PC-3 (cell line): ENCODE measurements at regions not wholly inside any gene's neighbourhood (a gene's known extent, or its start where the extent isn't known, plus 50 kb on each side); places are given as distances from the start of the nearest gene placed in this dataset.

Experiments
- ATAC-seq: fragments of 200-7000 bp; cut with Tn5 transposase; 2 replicates; pipeline ENCODE4 v1.9.1; 2020; ENCODE audit warnings: mild to moderate bottlenecking, moderate library complexity
- BruUV-seq: library from RNA; stranded (reverse); fragments of 400-500 nt; replicated peaks from 2 replicates; lab custom pipeline; 2021; lab: Mats Ljungman, UMichigan
- CTCF ChIA-PET: fragments of 300-600 bp; sonication (Branson Sonifier 250); formaldehyde crosslinking; loops from one replicate; lab custom pipeline; 2022; ENCODE audit warnings: antibody characterized with exemption; lab: Charles Lee
- POLR2A ChIA-PET: fragments of 300-600 bp; sonication (Branson Sonifier 250); formaldehyde crosslinking; loops from one replicate; lab custom pipeline; 2022; ENCODE audit warnings: antibody characterized with exemption; ENCODE audit not compliant: unreplicated experiment; lab: Charles Lee
- DNase-seq: peaks from one replicate; pipeline ENCODE4 v3.0.0-alpha.2; 2015
- H2AFZ ChIP-seq: fragments of 300-600 bp; sonication (generic); 2 replicates; pipeline ENCODE4 v1.6.0; 2016; ENCODE audit warnings: antibody characterized with exemption, low read length
- H3F3A ChIP-seq: fragments of 300-600 bp; sonication (generic); one replicate; pipeline ENCODE4 v1.6.0; 2017; ENCODE audit warnings: antibody characterized with exemption, low read length, control low read depth, mild to moderate bottlenecking; ENCODE audit not compliant: unreplicated experiment
- H3K27ac ChIP-seq: fragments of 300-600 bp; sonication (generic); 2 replicates; pipeline ENCODE4 v1.5.1; 2016; ENCODE audit warnings: mild to moderate bottlenecking, low read length
- H3K27me3 ChIP-seq: fragments of 300-600 bp; sonication (generic); 2 replicates; pipeline ENCODE4 v1.6.1; 2016; ENCODE audit warnings: low read length, mixed read lengths
- H3K36me3 ChIP-seq: fragments of 300-600 bp; sonication (generic); 2 replicates; pipeline ENCODE4 v1.6.1; 2016; ENCODE audit warnings: low read depth, mixed run types, low read length, mixed read lengths
- H3K4me1 ChIP-seq: fragments of 300-600 bp; sonication (generic); 2 replicates; pipeline ENCODE4 v1.5.1; 2016; ENCODE audit warnings: low read length; ENCODE audit not compliant: insufficient read depth
- H3K4me2 ChIP-seq: fragments of 300-600 bp; sonication (generic); 2 replicates; pipeline ENCODE4 v1.6.0; 2016; ENCODE audit warnings: low read length
- H3K4me3 ChIP-seq: fragments of 300-600 bp; sonication (generic); 2 replicates; pipeline ENCODE4 v1.5.1; 2016; ENCODE audit warnings: mild to moderate bottlenecking, low read length, mixed read lengths
- H3K79me2 ChIP-seq: fragments of 300-600 bp; sonication (generic); 2 replicates; pipeline ENCODE4 v1.6.1; 2017; ENCODE audit warnings: low read length, mixed read lengths
- H3K9ac ChIP-seq: fragments of 300-600 bp; sonication (generic); 2 replicates; pipeline ENCODE4 v1.6.0; 2016; ENCODE audit warnings: mild to moderate bottlenecking, low read length
- H3K9me2 ChIP-seq: fragments of 300-600 bp; sonication (generic); replicated peaks from 2 replicates; pipeline ENCODE4 v1.6.1; 2016; ENCODE audit warnings: mixed run types, low read length, mixed read lengths
- H3K9me3 ChIP-seq: fragments of 300-600 bp; sonication (generic); 2 replicates; pipeline ENCODE4 v1.6.1; 2016; ENCODE audit warnings: low read length, mixed read lengths
- H4K20me1 ChIP-seq: fragments of 300-600 bp; sonication (generic); 2 replicates; pipeline ENCODE4 v1.6.1; 2016; ENCODE audit warnings: low read length, mixed read lengths
- CTCF ChIP-seq: fragments of 300-600 bp; sonication (generic); conservative IDR thresholded peaks from 2 replicates; pipeline ENCODE4 v1.5.1; 2017; ENCODE audit warnings: antibody characterized with exemption, low read depth, mild to moderate bottlenecking, low read length
- EZH2 ChIP-seq: fragments of 300-600 bp; sonication (generic); IDR thresholded peaks from one replicate; pipeline ENCODE4 v1.6.1; 2017; ENCODE audit warnings: antibody characterized with exemption, mild to moderate bottlenecking, low read length; ENCODE audit not compliant: unreplicated experiment
- EZH2phosphoT487 ChIP-seq: fragments of 300-600 bp; sonication (generic); IDR thresholded peaks from 2 replicates; pipeline ENCODE4 v1.6.1; 2018; ENCODE audit warnings: mild to moderate bottlenecking, antibody characterized with exemption, low read length, borderline replicate concordance
- intact Hi-C: fragments of 100-400 bp; cut with micrococcal nuclease; formaldehyde crosslinking; loops from 2 replicates; pipeline ENCODE4 v1.9.0; 2023

DNA sequence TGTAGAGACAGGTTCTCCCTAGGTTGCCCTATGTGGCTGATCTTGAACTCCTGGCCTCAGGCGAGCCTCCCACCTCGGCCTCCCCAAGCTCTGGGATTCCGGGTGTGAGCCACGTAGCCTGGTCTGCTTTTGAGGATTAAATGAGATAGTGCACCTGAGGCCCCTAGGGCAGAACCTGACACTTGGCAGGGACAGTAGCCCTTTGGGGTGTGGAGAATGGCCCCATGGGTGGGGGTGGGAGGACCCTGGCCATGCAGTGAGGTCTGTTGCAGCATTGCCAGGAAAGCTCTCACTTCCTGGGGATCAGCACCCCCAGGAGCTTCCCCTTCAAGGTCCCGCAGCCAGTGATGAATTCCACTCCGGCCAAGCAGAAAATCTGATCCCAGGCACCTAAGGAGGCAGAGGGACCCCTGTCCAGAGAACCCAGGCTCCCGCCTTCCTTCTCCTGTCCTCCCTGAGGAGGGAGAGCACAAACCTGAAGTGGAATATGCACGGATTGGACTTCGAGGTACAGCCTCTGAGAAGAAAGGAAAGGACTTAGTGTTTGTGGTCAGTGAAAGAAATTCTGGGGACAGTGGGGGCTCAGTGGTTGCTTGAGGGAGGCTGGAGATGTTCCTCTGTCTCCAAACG, 73.9 kb upstream of the UNC5A start:
- ChIA-PET CTCF (interaction anchor here (0.5 kb wide), 1 partner anchor 29 kb away, joined by 4 read pairs; no protein-coding TSS in a partner anchor), POLR2A (no interaction called here)
- intact Hi-C loops = no loop called here
- H3K9me2 ChIP-seq = no peaks in the 10 kb centered on the region
- TF ChIP-seq CTCF = no peak
- TF ChIP-seq EZH2phosphoT487 = no peak
- TF ChIP-seq EZH2 = no peak
- no peak for ATAC-seq
- peaks cover 64% of the 10 kb centered on the region for H3K27me3 ChIP-seq
- H3K4me1 ChIP-seq = no peaks in the 10 kb centered on the region
- no peak for DNase-seq
- H3K79me2 ChIP-seq = no peaks in the 10 kb centered on the region
- no peaks in the 10 kb centered on the region for H3K36me3 ChIP-seq
- no peaks in the 10 kb centered on the region for H3K9me3 ChIP-seq
- no peaks in the 10 kb centered on the region for H3F3A ChIP-seq
- H4K20me1 ChIP-seq = no peaks in the 10 kb centered on the region
- no peak overlapping the region for H2AFZ ChIP-seq
- no peak overlapping the region for H3K9ac ChIP-seq
- H3K4me3 ChIP-seq = no peak overlapping the region
- no peak overlapping the region for H3K4me2 ChIP-seq
- no peak overlapping the region for H3K27ac ChIP-seq
- no TSS peak for BruUV-seq

DNA sequence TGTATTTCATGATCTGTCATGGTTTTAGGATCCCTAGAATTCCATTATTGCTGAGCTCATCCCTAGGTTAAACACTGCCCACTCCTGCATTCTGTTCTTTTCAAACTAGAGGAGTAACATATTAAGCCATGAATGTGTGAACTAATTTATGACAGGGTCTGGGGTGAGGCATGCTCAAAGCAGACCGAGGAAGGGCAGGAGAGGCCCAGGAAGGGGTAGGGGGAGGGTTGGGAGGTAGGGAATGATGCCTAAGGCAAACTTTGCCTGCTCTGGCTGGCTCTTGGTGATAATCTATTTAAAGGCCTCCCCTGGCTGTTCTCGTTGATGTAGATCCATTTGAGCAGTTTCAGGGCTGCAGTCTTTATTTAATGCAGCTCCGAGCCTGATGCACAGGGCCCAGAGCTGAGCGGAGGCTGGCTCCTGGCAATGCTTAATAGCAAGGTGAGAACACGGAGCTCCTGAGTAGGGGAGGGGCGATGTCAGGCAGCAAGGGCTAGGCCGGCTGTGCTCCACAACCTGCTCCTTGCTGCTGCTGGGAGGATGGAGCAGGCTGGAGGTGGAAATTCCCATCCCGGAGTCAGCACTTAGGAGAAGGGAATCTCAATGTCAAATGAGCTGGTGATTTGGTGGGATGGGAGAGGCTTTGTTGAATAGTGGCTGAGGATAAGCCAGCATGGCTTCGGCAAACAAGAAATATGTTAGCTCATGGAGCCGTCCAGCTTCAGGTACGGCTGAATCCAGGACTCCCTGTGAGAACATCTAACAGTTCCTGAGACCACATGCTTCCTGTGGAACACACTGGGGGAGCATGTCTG, 73.2 kb upstream of the UNC5A start:
- ChIA-PET POLR2A (no interaction called here), CTCF (interaction anchor here (0.5 kb wide), 1 partner anchor 29 kb away, joined by 4 read pairs; no protein-coding TSS in a partner anchor)
- no peak overlapping the region for H2AFZ ChIP-seq

More for the DNA sequence above, 73.2 kb upstream of the UNC5A start:
- Histone ChIP-seq H3K27ac (no peak overlapping the region), H3K4me3 (no peak overlapping the region), H3K36me3 (no peaks in the 10 kb centered on the region), H3K4me1 (no peaks in the 10 kb centered on the region), H3K79me2 (no peaks in the 10 kb centered on the region), H3K9ac (no peak overlapping the region), H3K9me3 (no peaks in the 10 kb centered on the region), H3K9me2 (no peaks in the 10 kb centered on the region), H3K27me3 (peaks cover 64% of the 10 kb centered on the region), H3F3A (no peaks in the 10 kb centered on the region), H3K4me2 (no peak overlapping the region), H4K20me1 (no peaks in the 10 kb centered on the region)
- ATAC-seq (no peak), DNase-seq (no peak)
- intact Hi-C loops = no loop called here
- no peak for TF ChIP-seq CTCF
- no peak for TF ChIP-seq EZH2phosphoT487
- no peak for TF ChIP-seq EZH2
- no TSS peak for BruUV-seq
